HCT116 (cell line): ENCODE measurements at regions not wholly inside any gene's neighbourhood (a gene's known extent, or its start where the extent isn't known, plus 50 kb on each side); places are given as distances from the start of the nearest gene placed in this dataset.

ENCODE experiments used
- ATAC-seq: fragments of 200-7000 bp; cut with Tn5 transposase; 2 replicates; pipeline ENCODE4 v1.9.1; 2020; ENCODE audit warnings: mild to moderate bottlenecking, moderate library complexity
- BruUV-seq: library from RNA; stranded (reverse); fragments of 400-500 nt; replicated peaks from 2 replicates; lab custom pipeline; 2021; lab: Mats Ljungman, UMichigan
- CTCF ChIA-PET: fragments of 300-600 bp; sonication (Branson Sonifier 250); formaldehyde crosslinking; loops from one replicate; lab custom pipeline; 2021; ENCODE audit warnings: antibody characterized with exemption; lab: Charles Lee
- POLR2A ChIA-PET: fragments of 300-600, 350-600 bp; sonication (Branson Sonifier 250); formaldehyde crosslinking; loops from one replicate; lab custom pipeline; 2021; ENCODE audit warnings: antibody characterized with exemption; lab: Charles Lee
- RAD21 ChIA-PET, 2 experiments: fragments of 300-600 bp; sonication (Branson Sonifier 250); formaldehyde crosslinking; loops; one replicate each; lab custom pipeline; 2023; ENCODE audit warnings: low total read pairs in 2 of 2; ENCODE audit not compliant: uncharacterized antibody in 2 of 2, unreplicated experiment in 2 of 2, low non-redundant PET in 1 of 2; lab: Charles Lee
- DNase-seq: peaks from one replicate; pipeline ENCODE4 v3.0.0-alpha.2; 2010; ENCODE audit warnings: low read depth, low spot score
- H2AFZ ChIP-seq: fragments of 200-600 bp; shearing (Covaris generic), sonication (generic); 2 replicates; pipeline ENCODE4 v1.6.1; 2017; ENCODE audit warnings: low read depth, mixed run types, mixed read lengths, antibody characterized with exemption, low read length; ENCODE audit not compliant: poor library complexity, severe bottlenecking
- H3K27ac ChIP-seq: 2 replicates; pipeline ENCODE4 v1.5.1; 2012; ENCODE audit warnings: low read depth, low read length
- H3K27me3 ChIP-seq: fragments of 200-600 bp; sonication (generic); 2 replicates; pipeline ENCODE4 v1.6.1; 2016; ENCODE audit warnings: mixed run types, low read length, mixed read lengths; ENCODE audit not compliant: insufficient read depth
- H3K36me3 ChIP-seq, 2 experiments: fragments of 200-500 bp in 1 of 2; fragments of 200-600 bp in 1 of 2; sonication (Bioruptor generic) in 1 of 2; sonication (generic) in 1 of 2; 2 replicates each; pipeline versions ENCODE4 v1.5.1 to v1.6.1; 2014 to 2016; ENCODE audit warnings: low read length in 2 of 2, inconsistent platforms in 1 of 2, mixed read lengths in 1 of 2, mixed run types in 1 of 2; ENCODE audit not compliant: insufficient read depth in 2 of 2, control insufficient read depth in 1 of 2
- H3K4me1 ChIP-seq, 2 experiments: fragments of 200-600 bp in 1 of 2; sonication (generic) in 1 of 2; 2 replicates each; pipeline versions ENCODE4 v1.5.1 to v1.6.1; 2012 to 2017; ENCODE audit warnings: low read length in 2 of 2, inconsistent platforms in 1 of 2, mild to moderate bottlenecking in 1 of 2, mixed read lengths in 1 of 2, mixed run types in 1 of 2, moderate library complexity in 1 of 2; ENCODE audit not compliant: insufficient read depth in 2 of 2, control insufficient read depth in 1 of 2
- H3K4me2 ChIP-seq: fragments of 200-600 bp; sonication (generic); 2 replicates; pipeline ENCODE4 v1.6.1; 2017; ENCODE audit warnings: mixed run types, low read length, mixed read lengths
- H3K4me3 ChIP-seq, 2 experiments: fragments of 200-600 bp in 1 of 2; sonication (generic) in 1 of 2; replicated peaks in 1 of 2; 2 replicates each; pipeline ENCODE4 v1.5.1; 2011 to 2016; ENCODE audit warnings: low read length in 2 of 2, control low read depth in 1 of 2, low read depth in 1 of 2, mild to moderate bottlenecking in 1 of 2, mixed read lengths in 1 of 2, mixed run types in 1 of 2
- H3K79me2 ChIP-seq: fragments of 200-600 bp; sonication (generic); 2 replicates; pipeline ENCODE4 v1.6.1; 2017; ENCODE audit warnings: mild to moderate bottlenecking, mixed run types, low read length, moderate library complexity, mixed read lengths; ENCODE audit not compliant: insufficient read depth
- H3K9ac ChIP-seq: fragments of 200-600 bp; sonication (generic); 2 replicates; pipeline ENCODE4 v1.6.1; 2016; ENCODE audit warnings: low read length, mixed read lengths
- H3K9me2 ChIP-seq: fragments of 200-600 bp; sonication (generic), shearing (Covaris generic); 2 replicates; pipeline ENCODE4 v1.6.1; 2017; ENCODE audit warnings: mixed run types, mild to moderate bottlenecking, moderate library complexity; ENCODE audit not compliant: insufficient read depth
- H3K9me3 ChIP-seq, 2 experiments: fragments of 200-500 bp in 1 of 2; fragments of 200-600 bp in 1 of 2; sonication (Bioruptor generic) in 1 of 2; sonication (generic) in 1 of 2; 2 replicates each; pipeline ENCODE4 v1.6.1; 2014 to 2017; ENCODE audit warnings: low read length in 2 of 2, mixed read lengths in 2 of 2, inconsistent platforms in 1 of 2, low read depth in 1 of 2, mild to moderate bottlenecking in 1 of 2, mixed run types in 1 of 2, moderate library complexity in 1 of 2; ENCODE audit not compliant: control insufficient read depth in 1 of 2, insufficient read depth in 1 of 2
- H4K20me1 ChIP-seq: fragments of 200-600 bp; sonication (generic), shearing (Covaris generic); 2 replicates; pipeline ENCODE4 v1.6.1; 2017; ENCODE audit warnings: mixed run types, mild to moderate bottlenecking, moderate library complexity; ENCODE audit not compliant: insufficient read depth
- CBX3 ChIP-seq: IDR thresholded peaks from 2 replicates; pipeline ENCODE4 v1.6.1; 2012; ENCODE audit warnings: low read depth
- CEBPB ChIP-seq: IDR thresholded peaks from 2 replicates; pipeline ENCODE4 v1.6.1; 2012; ENCODE audit warnings: low read depth
- EGR1 ChIP-seq: IDR thresholded peaks from 2 replicates; pipeline ENCODE4 v1.6.1; 2012; ENCODE audit warnings: low read depth
- ELF1 ChIP-seq: IDR thresholded peaks from 2 replicates; pipeline ENCODE4 v1.6.1; 2012; ENCODE audit warnings: low read depth, borderline replicate concordance
- EZH2phosphoT487 ChIP-seq: fragments of 200-600 bp; IDR thresholded peaks from 2 replicates; pipeline ENCODE4 v1.6.1; 2018; ENCODE audit warnings: antibody characterized with exemption, borderline replicate concordance
- FOSL1 ChIP-seq: IDR thresholded peaks from 2 replicates; pipeline ENCODE4 v1.6.1; 2012; ENCODE audit warnings: low read depth
- POLR2A ChIP-seq: IDR thresholded peaks from 2 replicates; pipeline ENCODE4 v1.7.0; 2011; ENCODE audit warnings: borderline replicate concordance; ENCODE audit not compliant: insufficient read depth, insufficient read length; ENCODE audit errors: extremely low read depth
- POLR2AphosphoS5 ChIP-seq: IDR thresholded peaks from 2 replicates; pipeline ENCODE4 v1.6.1; 2011; ENCODE audit warnings: mild to moderate bottlenecking, low read depth, low read length, moderate library complexity
- RAD21 ChIP-seq: IDR thresholded peaks from 2 replicates; pipeline ENCODE4 v1.6.1; 2012; ENCODE audit warnings: low read depth, mild to moderate bottlenecking
- SIN3A ChIP-seq: IDR thresholded peaks from 2 replicates; pipeline ENCODE4 v1.6.1; 2012; ENCODE audit warnings: low read depth
- SP1 ChIP-seq: IDR thresholded peaks from 2 replicates; pipeline ENCODE4 v1.6.1; 2012; ENCODE audit warnings: low read depth
- SRF ChIP-seq: IDR thresholded peaks from 2 replicates; pipeline ENCODE4 v1.6.1; 2012; ENCODE audit warnings: low read depth
- TCF7L2 ChIP-seq: IDR thresholded peaks from 2 replicates; pipeline ENCODE4 v1.7.0; 2011; ENCODE audit warnings: borderline replicate concordance, inconsistent platforms; ENCODE audit not compliant: insufficient read depth, insufficient read length; ENCODE audit errors: extremely low read depth
- YY1 ChIP-seq: IDR thresholded peaks from 2 replicates; pipeline ENCODE4 v1.6.1; 2011; ENCODE audit warnings: low read length, low read depth, moderate library complexity, mild to moderate bottlenecking; ENCODE audit not compliant: insufficient replicate concordance; ENCODE audit errors: extremely low read depth
- ZFX ChIP-seq: fragments of 450-650 bp; IDR thresholded peaks from 2 replicates; pipeline ENCODE4 v1.6.1; 2017
- ZNF274 ChIP-seq: fragments of 200-500 bp; sonication (Bioruptor generic); IDR thresholded peaks from 2 replicates; pipeline ENCODE4 v1.6.1; 2014; ENCODE audit warnings: mild to moderate bottlenecking, low read depth, low read length, inconsistent platforms
- intact Hi-C: fragments of 100-400 bp; cut with micrococcal nuclease; formaldehyde crosslinking; loops from 2 replicates; pipeline ENCODE4 v1.10.0; 2022
- TF ChIP-seq, protein P1 (sequence below), 3 experiments: fragments of 200-600 bp in 1 of 3; sonication (generic) in 1 of 3; IDR thresholded peaks in 2 of 3; conservative IDR thresholded peaks in 1 of 3; 2 replicates each; pipeline ENCODE4 v1.5.1; 2012 to 2017; ENCODE audit warnings: low read depth in 2 of 3, low read length in 2 of 3, antibody characterized with exemption in 1 of 3, borderline replicate concordance in 1 of 3, control low read depth in 1 of 3, mild to moderate bottlenecking in 1 of 3, mixed read lengths in 1 of 3, mixed run types in 1 of 3, moderate library complexity in 1 of 3; ENCODE audit not compliant: insufficient read depth in 1 of 3
- TF ChIP-seq, protein P2 (sequence below): IDR thresholded peaks from 2 replicates; pipeline ENCODE4 v1.6.1; 2012
- TF ChIP-seq, protein P3 (sequence below): IDR thresholded peaks from 2 replicates; pipeline ENCODE4 v1.6.1; 2012
- TF ChIP-seq, protein P4 (sequence below): IDR thresholded peaks from 2 replicates; pipeline ENCODE4 v1.6.1; 2012; ENCODE audit warnings: low read depth

DNA sequence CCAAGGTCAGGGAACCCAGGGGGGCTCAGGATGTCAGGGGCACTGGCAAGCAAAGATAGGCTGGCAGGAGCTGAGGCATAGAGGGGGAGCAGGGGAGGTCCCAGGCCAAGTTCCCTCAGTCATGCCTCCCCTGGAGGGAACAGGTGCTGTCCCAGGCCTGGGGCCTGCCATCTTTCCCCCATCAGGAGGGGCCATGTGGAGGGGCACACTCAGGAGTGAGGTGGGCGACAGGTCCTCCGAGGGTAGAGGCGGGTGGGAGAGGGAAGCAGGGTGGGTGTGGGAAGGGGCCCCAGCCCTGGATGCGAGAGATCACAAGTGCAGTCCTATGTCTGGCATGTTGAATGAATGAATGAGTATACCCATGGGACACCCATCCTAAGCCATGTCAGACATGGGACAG is 127.7 kb upstream of the GLI2 start:
- CTCF ChIA-PET = no interaction called here
- intact Hi-C loops = no loop called here
- Histone ChIP-seq H3K36me3 (no peaks in the 10 kb centered on the region), H3K9ac (no peak overlapping the region), H3K9me2 (no peaks in the 10 kb centered on the region), H3K27ac (no peak overlapping the region), H3K4me3 (no peak overlapping the region), H2AFZ (no peak overlapping the region), H3K27me3 (no peaks in the 10 kb centered on the region), H3K4me2 (no peak overlapping the region), H3K79me2 (no peaks in the 10 kb centered on the region), H4K20me1 (no peaks in the 10 kb centered on the region)
- RAD21 ChIA-PET = no interaction called here
- no TSS peak for BruUV-seq
- no peak for ATAC-seq
- TF ChIP-seq CBX3 = no peak
- TF ChIP-seq SRF = no peak
- TF ChIP-seq SP1 = no peak
- TF ChIP-seq CEBPB = no peak
- no peak for TF ChIP-seq ZFX
- no peak for TF ChIP-seq EZH2phosphoT487
- TF ChIP-seq, protein P1, sequence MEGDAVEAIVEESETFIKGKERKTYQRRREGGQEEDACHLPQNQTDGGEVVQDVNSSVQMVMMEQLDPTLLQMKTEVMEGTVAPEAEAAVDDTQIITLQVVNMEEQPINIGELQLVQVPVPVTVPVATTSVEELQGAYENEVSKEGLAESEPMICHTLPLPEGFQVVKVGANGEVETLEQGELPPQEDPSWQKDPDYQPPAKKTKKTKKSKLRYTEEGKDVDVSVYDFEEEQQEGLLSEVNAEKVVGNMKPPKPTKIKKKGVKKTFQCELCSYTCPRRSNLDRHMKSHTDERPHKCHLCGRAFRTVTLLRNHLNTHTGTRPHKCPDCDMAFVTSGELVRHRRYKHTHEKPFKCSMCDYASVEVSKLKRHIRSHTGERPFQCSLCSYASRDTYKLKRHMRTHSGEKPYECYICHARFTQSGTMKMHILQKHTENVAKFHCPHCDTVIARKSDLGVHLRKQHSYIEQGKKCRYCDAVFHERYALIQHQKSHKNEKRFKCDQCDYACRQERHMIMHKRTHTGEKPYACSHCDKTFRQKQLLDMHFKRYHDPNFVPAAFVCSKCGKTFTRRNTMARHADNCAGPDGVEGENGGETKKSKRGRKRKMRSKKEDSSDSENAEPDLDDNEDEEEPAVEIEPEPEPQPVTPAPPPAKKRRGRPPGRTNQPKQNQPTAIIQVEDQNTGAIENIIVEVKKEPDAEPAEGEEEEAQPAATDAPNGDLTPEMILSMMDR (IDR thresholded peaks at IDR 0.05 in 2 of 3, conservative IDR thresholded peaks at IDR 0.05 in 1 of 3; ENCODE audit: borderline replicate concordance in 1 of 3, insufficient read depth in 1 of 3, low read depth in 2 of 3, low read length in 2 of 3) = no peak
- TF ChIP-seq POLR2AphosphoS5 = no peak
- no peak for TF ChIP-seq FOSL1
- TF ChIP-seq, protein P2, sequence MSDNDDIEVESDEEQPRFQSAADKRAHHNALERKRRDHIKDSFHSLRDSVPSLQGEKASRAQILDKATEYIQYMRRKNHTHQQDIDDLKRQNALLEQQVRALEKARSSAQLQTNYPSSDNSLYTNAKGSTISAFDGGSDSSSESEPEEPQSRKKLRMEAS = no peak
- no peak for TF ChIP-seq SIN3A
- no peak for TF ChIP-seq ZNF274
- no peak for TF ChIP-seq YY1
- no peak for TF ChIP-seq ELF1
- TF ChIP-seq, protein P3, sequence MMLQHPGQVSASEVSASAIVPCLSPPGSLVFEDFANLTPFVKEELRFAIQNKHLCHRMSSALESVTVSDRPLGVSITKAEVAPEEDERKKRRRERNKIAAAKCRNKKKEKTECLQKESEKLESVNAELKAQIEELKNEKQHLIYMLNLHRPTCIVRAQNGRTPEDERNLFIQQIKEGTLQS = no peak
- TF ChIP-seq POLR2A = no peak
- TF ChIP-seq RAD21 = no peak
- TF ChIP-seq, protein P4, sequence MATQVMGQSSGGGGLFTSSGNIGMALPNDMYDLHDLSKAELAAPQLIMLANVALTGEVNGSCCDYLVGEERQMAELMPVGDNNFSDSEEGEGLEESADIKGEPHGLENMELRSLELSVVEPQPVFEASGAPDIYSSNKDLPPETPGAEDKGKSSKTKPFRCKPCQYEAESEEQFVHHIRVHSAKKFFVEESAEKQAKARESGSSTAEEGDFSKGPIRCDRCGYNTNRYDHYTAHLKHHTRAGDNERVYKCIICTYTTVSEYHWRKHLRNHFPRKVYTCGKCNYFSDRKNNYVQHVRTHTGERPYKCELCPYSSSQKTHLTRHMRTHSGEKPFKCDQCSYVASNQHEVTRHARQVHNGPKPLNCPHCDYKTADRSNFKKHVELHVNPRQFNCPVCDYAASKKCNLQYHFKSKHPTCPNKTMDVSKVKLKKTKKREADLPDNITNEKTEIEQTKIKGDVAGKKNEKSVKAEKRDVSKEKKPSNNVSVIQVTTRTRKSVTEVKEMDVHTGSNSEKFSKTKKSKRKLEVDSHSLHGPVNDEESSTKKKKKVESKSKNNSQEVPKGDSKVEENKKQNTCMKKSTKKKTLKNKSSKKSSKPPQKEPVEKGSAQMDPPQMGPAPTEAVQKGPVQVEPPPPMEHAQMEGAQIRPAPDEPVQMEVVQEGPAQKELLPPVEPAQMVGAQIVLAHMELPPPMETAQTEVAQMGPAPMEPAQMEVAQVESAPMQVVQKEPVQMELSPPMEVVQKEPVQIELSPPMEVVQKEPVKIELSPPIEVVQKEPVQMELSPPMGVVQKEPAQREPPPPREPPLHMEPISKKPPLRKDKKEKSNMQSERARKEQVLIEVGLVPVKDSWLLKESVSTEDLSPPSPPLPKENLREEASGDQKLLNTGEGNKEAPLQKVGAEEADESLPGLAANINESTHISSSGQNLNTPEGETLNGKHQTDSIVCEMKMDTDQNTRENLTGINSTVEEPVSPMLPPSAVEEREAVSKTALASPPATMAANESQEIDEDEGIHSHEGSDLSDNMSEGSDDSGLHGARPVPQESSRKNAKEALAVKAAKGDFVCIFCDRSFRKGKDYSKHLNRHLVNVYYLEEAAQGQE = no peak
- TF ChIP-seq TCF7L2 = no peak
- no peak for TF ChIP-seq EGR1
- TF ChIP-seq, all 23 proteins: peak for 0
- POLR2A ChIA-PET = no interaction called here
- Histone ChIP-seq H3K4me1 (peaks cover 0 to 3% of the 10 kb centered on the region in 2 experiments; a peak in 1 of 4 replicates), H3K9me3 (no peaks in the 10 kb centered on the region)
- DNase-seq = no peak
